ENCODE measurements at regions not wholly inside any gene's neighbourhood (a gene's known extent, or its start where the extent isn't known, plus 50 kb on each side); places are given as distances from the start of the nearest gene placed in this dataset.

DNA sequence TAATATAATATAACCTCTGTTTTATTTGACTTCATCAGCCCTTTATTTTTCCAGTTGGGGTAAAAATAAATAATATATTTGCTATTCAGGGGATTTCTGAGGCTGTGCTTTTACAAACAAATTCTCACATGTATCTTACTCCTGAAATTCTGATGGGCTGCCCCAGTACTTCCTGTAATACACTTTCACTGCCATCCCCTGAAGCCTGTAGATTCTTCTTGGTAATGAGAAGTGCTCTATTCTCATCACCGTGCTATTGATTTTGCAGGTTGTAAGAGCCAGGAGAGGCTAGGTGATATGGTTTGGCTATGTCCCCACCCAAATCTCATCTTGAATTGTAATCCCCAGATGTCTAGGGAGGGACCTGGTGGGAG lies 91.9 kb upstream of the CEP78 start:
- TF ChIP-seq, protein P1, sequence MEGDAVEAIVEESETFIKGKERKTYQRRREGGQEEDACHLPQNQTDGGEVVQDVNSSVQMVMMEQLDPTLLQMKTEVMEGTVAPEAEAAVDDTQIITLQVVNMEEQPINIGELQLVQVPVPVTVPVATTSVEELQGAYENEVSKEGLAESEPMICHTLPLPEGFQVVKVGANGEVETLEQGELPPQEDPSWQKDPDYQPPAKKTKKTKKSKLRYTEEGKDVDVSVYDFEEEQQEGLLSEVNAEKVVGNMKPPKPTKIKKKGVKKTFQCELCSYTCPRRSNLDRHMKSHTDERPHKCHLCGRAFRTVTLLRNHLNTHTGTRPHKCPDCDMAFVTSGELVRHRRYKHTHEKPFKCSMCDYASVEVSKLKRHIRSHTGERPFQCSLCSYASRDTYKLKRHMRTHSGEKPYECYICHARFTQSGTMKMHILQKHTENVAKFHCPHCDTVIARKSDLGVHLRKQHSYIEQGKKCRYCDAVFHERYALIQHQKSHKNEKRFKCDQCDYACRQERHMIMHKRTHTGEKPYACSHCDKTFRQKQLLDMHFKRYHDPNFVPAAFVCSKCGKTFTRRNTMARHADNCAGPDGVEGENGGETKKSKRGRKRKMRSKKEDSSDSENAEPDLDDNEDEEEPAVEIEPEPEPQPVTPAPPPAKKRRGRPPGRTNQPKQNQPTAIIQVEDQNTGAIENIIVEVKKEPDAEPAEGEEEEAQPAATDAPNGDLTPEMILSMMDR (IDR thresholded peaks at IDR 0.05) = no peak
- no peak for TF ChIP-seq POLR2A (IDR thresholded peaks at IDR 0.05)

Data from thyroid gland (tissue), 4 donors.